ENCODE measurements at regions not wholly inside any gene's neighbourhood (a gene's known extent, or its start where the extent isn't known, plus 50 kb on each side); places are given as distances from the start of the nearest gene placed in this dataset.
"Not testable (repeated sequence)": the region's sequence is repeated elsewhere in the genome, so short reads cannot be mapped to it uniquely, and the experiment has no call there.

GRCh38 chr7:120186688-120187087 is 86.3 kb upstream of the KCND2 start:
- Mint-ChIP-seq H3K9me3 (no peaks in the 10 kb centered on the region), H3K4me3 (no peak overlapping the region)

DNA sequence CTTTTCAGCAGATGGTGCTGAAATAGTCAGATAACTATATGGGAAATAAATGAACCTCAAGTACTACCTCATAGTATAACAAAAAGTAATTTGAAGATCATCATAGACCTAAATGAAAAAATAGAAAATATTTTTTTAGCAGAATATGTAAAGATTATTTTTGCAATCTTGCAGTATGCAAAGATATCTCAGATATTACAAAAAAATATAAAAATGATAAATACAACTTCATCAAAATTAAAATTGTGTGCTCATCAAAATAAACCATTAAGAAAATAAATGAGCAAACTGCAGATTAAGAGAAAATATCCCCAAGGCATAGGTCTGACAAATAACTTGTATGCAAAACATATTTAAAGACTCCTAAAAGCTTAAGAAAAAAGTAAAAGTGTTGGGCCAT is 83.4 kb upstream of the KCND2 start:
- no peaks in the 10 kb centered on the region for H3K9me3 Mint-ChIP-seq

More at GRCh38 chr7:120186688-120187087, 86.3 kb upstream of the KCND2 start:
- Mint-ChIP-seq H3K27me3 (no peaks in the 10 kb centered on the region), H3K4me1 (no peaks in the 10 kb centered on the region), H3K27ac (no peak overlapping the region), H3K36me3 (ENCODE audit: low read depth) (no peaks in the 10 kb centered on the region)
- intact Hi-C loops (cut with micrococcal nuclease) = no loop called here
- DNase-seq = no peak

DNA sequence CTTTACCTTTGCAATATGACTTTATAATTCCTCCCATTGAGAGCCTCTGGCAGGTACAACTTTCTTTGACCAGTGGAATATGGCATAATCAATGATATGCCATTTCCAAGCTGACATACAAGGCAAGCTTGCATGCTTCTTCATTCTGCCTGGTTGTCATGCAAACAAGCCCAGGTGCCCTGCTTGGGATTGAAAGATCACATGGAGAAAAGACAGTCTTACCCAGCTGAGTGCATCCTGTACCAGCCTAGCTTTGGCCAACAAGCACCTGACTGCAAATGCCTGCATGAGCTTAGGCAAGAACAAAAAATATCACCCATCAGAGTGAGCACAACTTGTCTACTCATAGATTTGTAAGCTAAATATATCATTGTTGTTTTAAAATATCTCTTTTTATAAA is 82.9 kb upstream of the KCND2 start:
- no peaks in the 10 kb centered on the region for H3K4me1 Mint-ChIP-seq
- H3K4me3 Mint-ChIP-seq = no peak overlapping the region
- intact Hi-C loops (cut with micrococcal nuclease) = no loop called here
- H3K27ac Mint-ChIP-seq = no peak overlapping the region
- H3K36me3 Mint-ChIP-seq (ENCODE audit: low read depth) = no peaks in the 10 kb centered on the region
- H3K9me3 Mint-ChIP-seq = no peaks in the 10 kb centered on the region
- H3K27me3 Mint-ChIP-seq = no peaks in the 10 kb centered on the region
- DNase-seq = no peak

More for the DNA sequence above, 83.4 kb upstream of the KCND2 start:
- Mint-ChIP-seq H3K27ac (no peak overlapping the region), H3K4me1 (no peaks in the 10 kb centered on the region), H3K4me3 (no peak overlapping the region), H3K27me3 (no peaks in the 10 kb centered on the region), H3K36me3 (ENCODE audit: low read depth) (no peaks in the 10 kb centered on the region)
- no peak for DNase-seq
- intact Hi-C loops (cut with micrococcal nuclease) = no loop called here

DNA sequence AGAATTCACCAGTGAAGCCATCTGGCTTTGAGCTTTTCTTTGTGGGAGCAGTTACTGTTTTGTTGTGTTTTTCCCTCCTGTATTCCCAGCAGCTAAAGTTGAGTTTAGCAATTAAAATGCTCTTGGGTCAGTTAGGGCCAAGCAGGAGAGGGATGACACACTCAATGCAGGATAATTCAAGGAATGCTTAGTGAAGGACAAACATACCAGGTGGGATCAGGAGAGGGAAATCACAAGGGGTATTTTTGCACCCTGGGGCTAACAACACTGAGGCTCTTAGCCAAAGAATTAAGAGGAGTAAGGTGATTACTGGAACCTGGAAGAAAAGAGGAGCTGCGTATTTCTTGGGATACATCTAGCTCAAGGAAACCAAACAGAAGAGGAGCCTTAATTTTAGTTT is 82.4 kb upstream of the KCND2 start:
- H3K9me3 Mint-ChIP-seq = no peaks in the 10 kb centered on the region
- H3K4me1 Mint-ChIP-seq = no peaks in the 10 kb centered on the region
- no peak overlapping the region for H3K4me3 Mint-ChIP-seq
- H3K36me3 Mint-ChIP-seq (ENCODE audit: low read depth) = no peaks in the 10 kb centered on the region
- intact Hi-C loops (cut with micrococcal nuclease) = no loop called here
- DNase-seq = no peak
- no peak overlapping the region for H3K27ac Mint-ChIP-seq
- no peaks in the 10 kb centered on the region for H3K27me3 Mint-ChIP-seq

- H3K4me1 Mint-ChIP-seq; H3K4me3 Mint-ChIP-seq; DNase-seq; H3K9me3 Mint-ChIP-seq; intact Hi-C loops (cut with micrococcal nuclease); H3K27ac Mint-ChIP-seq; H3K36me3 Mint-ChIP-seq (ENCODE audit: low read depth); H3K27me3 Mint-ChIP-seq: not testable (repeated sequence)
These were observed 81.6 kb upstream of the KCND2 start for GRCh38 chr7:120191423-120191822.

GRCh38 chr7:120201290-120201689 is 71.7 kb upstream of the KCND2 start:
- intact Hi-C loops (cut with micrococcal nuclease) = no loop called here
- Mint-ChIP-seq H3K4me3 (no peak overlapping the region), H3K4me1 (no peaks in the 10 kb centered on the region), H3K9me3 (no peaks in the 10 kb centered on the region), H3K27me3 (no peaks in the 10 kb centered on the region), H3K36me3 (ENCODE audit: low read depth) (no peaks in the 10 kb centered on the region), H3K27ac (no peak overlapping the region)
- DNase-seq = no peak

- H3K27ac Mint-ChIP-seq = no peak overlapping the region
- no peaks in the 10 kb centered on the region for H3K36me3 Mint-ChIP-seq (ENCODE audit: low read depth)
- no peak for DNase-seq
These were observed 67.9 kb upstream of the KCND2 start for GRCh38 chr7:120205101-120205500.

GRCh38 chr7:120207037-120207436 is 65.9 kb upstream of the KCND2 start:
- Mint-ChIP-seq H3K27me3 (no peaks in the 10 kb centered on the region), H3K9me3 (peaks cover 4% of the 10 kb centered on the region), H3K4me1 (no peaks in the 10 kb centered on the region), H3K4me3 (no peak overlapping the region), H3K27ac (no peak overlapping the region), H3K36me3 (ENCODE audit: low read depth) (no peaks in the 10 kb centered on the region)
- intact Hi-C loops (cut with micrococcal nuclease) = no loop called here
- DNase-seq = no peak

More at GRCh38 chr7:120205101-120205500, 67.9 kb upstream of the KCND2 start:
- intact Hi-C loops (cut with micrococcal nuclease) = no loop called here
- peaks cover 4% of the 10 kb centered on the region for H3K9me3 Mint-ChIP-seq
- H3K27me3 Mint-ChIP-seq = no peaks in the 10 kb centered on the region
- no peaks in the 10 kb centered on the region for H3K4me1 Mint-ChIP-seq
- no peak overlapping the region for H3K4me3 Mint-ChIP-seq

GRCh38 chr7:120215654-120216053 is 57.3 kb upstream of the KCND2 start:
- Mint-ChIP-seq H3K27me3 (no peaks in the 10 kb centered on the region), H3K4me3 (no peak overlapping the region), H3K27ac (no peak overlapping the region), H3K36me3 (ENCODE audit: low read depth) (no peaks in the 10 kb centered on the region), H3K4me1 (no peaks in the 10 kb centered on the region), H3K9me3 (no peaks in the 10 kb centered on the region)
- DNase-seq = no peak
- intact Hi-C loops (cut with micrococcal nuclease) = no loop called here

- Mint-ChIP-seq H3K9me3 (no peaks in the 10 kb centered on the region), H3K4me3 (no peak overlapping the region), H3K36me3 (ENCODE audit: low read depth) (no peaks in the 10 kb centered on the region), H3K27ac (no peak overlapping the region), H3K4me1 (no peaks in the 10 kb centered on the region), H3K27me3 (no peaks in the 10 kb centered on the region)
- DNase-seq = no peak
- intact Hi-C loops (cut with micrococcal nuclease) = no loop called here
These were observed 56.0 kb upstream of the KCND2 start for GRCh38 chr7:120216947-120217346.

DNA sequence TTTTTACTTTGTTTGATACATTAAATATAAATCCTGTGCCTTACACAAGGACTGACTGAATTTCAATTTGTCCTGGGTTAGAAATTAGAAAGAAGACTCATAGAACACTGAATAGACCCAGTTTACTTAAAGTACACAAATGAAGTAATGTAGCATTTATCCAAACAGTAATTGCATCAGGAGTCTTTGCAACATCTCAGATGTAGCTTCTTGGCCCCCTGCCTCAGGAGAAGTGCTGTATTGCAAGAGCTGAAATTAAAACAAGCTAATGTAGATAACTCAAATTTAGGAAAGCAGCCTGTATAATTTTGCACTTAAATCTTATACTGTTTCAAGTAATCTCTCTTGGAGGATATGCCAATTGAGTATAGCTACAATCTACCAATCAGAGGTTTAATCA is 54.3 kb upstream of the KCND2 start:
- intact Hi-C loops (cut with micrococcal nuclease) = no loop called here
- Mint-ChIP-seq H3K4me3 (no peak overlapping the region), H3K27ac (no peak overlapping the region), H3K9me3 (no peaks in the 10 kb centered on the region), H3K27me3 (no peaks in the 10 kb centered on the region), H3K4me1 (no peaks in the 10 kb centered on the region), H3K36me3 (ENCODE audit: low read depth) (no peaks in the 10 kb centered on the region)
- DNase-seq = no peak

DNA sequence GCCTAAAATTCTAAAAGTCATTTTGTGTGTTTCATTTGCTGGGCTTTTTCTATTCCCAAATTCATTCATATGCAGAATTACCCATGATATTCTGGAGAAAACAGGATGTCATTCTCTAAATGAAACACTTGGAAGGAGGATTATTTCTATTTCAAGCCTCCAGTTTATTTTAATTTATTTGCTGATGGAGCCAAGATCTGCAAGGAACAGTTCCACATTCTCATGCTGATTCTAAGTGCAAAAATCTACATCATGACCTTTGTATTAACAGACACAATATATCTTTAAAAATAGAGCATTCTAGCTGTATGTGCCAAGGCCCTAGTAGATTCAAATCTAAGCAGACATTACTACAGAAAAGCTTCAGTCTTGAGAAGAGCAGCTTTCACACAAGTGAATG is 51.3 kb upstream of the KCND2 start:
- intact Hi-C loops (cut with micrococcal nuclease) = no loop called here

More for the DNA sequence above, 51.3 kb upstream of the KCND2 start:
- DNase-seq = no peak
- Mint-ChIP-seq H3K36me3 (ENCODE audit: low read depth) (no peaks in the 10 kb centered on the region), H3K27ac (no peak overlapping the region), H3K4me3 (no peak overlapping the region), H3K9me3 (no peaks in the 10 kb centered on the region), H3K4me1 (no peaks in the 10 kb centered on the region), H3K27me3 (no peaks in the 10 kb centered on the region)
